ENCODE measurements at regions not wholly inside any gene's neighbourhood (a gene's known extent, or its start where the extent isn't known, plus 50 kb on each side); places are given as distances from the start of the nearest gene placed in this dataset.
"Not testable (repeated sequence)": the region's sequence is repeated elsewhere in the genome, so short reads cannot be mapped to it uniquely, and the experiment has no call there.

- no peak for TF ChIP-seq POLR2A (IDR thresholded peaks at IDR 0.05)
- TF ChIP-seq CTCF (IDR thresholded peaks at IDR 0.05) = no peak
- H3K36me3 ChIP-seq = no peaks in the 10 kb centered on the region
- no peak overlapping the region for H3K4me3 ChIP-seq
- DNase-seq = no peak
- 45% methylated on average over 2 of the region's 2 CpGs for WGBS (ENCODE audit: insufficient coverage, low coverage, low lambda C conversion rate, missing lambda C conversion rate)
- intact Hi-C loops (cut with DNase I) = no loop called here
- no peak for ATAC-seq
- H3K4me1 ChIP-seq = no peaks in the 10 kb centered on the region
- no peak overlapping the region for H3K27ac ChIP-seq
- no peaks in the 10 kb centered on the region for H3K9me3 ChIP-seq
- no peaks in the 10 kb centered on the region for H3K27me3 ChIP-seq
These were observed 90.1 kb downstream of the TMCO5A start for GRCh38 chr15:38024293-38025091.

GRCh38 chr15:38025656-38026055 is 91.2 kb downstream of the TMCO5A start:
- H3K36me3 ChIP-seq; H3K27ac ChIP-seq; H3K4me3 ChIP-seq; H3K27me3 ChIP-seq; DNase-seq; intact Hi-C loops (cut with DNase I); ATAC-seq; H3K4me1 ChIP-seq; H3K9me3 ChIP-seq: not testable (repeated sequence)
- 50% methylated on average over 1 of the region's 1 CpG for WGBS (ENCODE audit: insufficient coverage, low coverage, low lambda C conversion rate, missing lambda C conversion rate)

- no peak for DNase-seq
- 50% methylated on average over 2 of the region's 2 CpGs for WGBS (ENCODE audit: insufficient coverage, low coverage, low lambda C conversion rate, missing lambda C conversion rate)
- Histone ChIP-seq H3K4me3 (no peak overlapping the region), H3K4me1 (no peaks in the 10 kb centered on the region), H3K27ac (no peak overlapping the region), H3K9me3 (no peaks in the 10 kb centered on the region), H3K36me3 (no peaks in the 10 kb centered on the region), H3K27me3 (no peaks in the 10 kb centered on the region)
- ATAC-seq = no peak
- TF ChIP-seq CTCF (IDR thresholded peaks at IDR 0.05) = no peak
- no peak for TF ChIP-seq POLR2A (IDR thresholded peaks at IDR 0.05)
- intact Hi-C loops (cut with DNase I) = no loop called here
These were observed 94.4 kb downstream of the TMCO5A start for GRCh38 chr15:38028869-38029268.

GRCh38 chr15:38029736-38030135 is 95.3 kb downstream of the TMCO5A start:
- intact Hi-C loops (cut with DNase I) = no loop called here
- 29% methylated on average over 3 of the region's 3 CpGs for WGBS (ENCODE audit: insufficient coverage, low coverage, low lambda C conversion rate, missing lambda C conversion rate)
- ATAC-seq = peak in 1 of 4 donors; percentile 44
- Histone ChIP-seq H3K9me3 (no peaks in the 10 kb centered on the region), H3K4me3 (no peak overlapping the region), H3K36me3 (no peaks in the 10 kb centered on the region), H3K4me1 (no peaks in the 10 kb centered on the region), H3K27me3 (no peaks in the 10 kb centered on the region), H3K27ac (no peak overlapping the region)
- no peak for DNase-seq
- TF ChIP-seq POLR2A (IDR thresholded peaks at IDR 0.05) (no peak), CTCF (IDR thresholded peaks at IDR 0.05) (no peak)

GRCh38 chr15:38030609-38031008 is 96.2 kb downstream of the TMCO5A start:
- ATAC-seq = no peak
- Histone ChIP-seq H3K27me3 (no peaks in the 10 kb centered on the region), H3K4me3 (no peak overlapping the region), H3K36me3 (no peaks in the 10 kb centered on the region), H3K4me1 (no peaks in the 10 kb centered on the region), H3K9me3 (no peaks in the 10 kb centered on the region), H3K27ac (no peak overlapping the region)
- intact Hi-C loops (cut with DNase I) = no loop called here
- DNase-seq = no peak
- 58% methylated on average over 4 of the region's 4 CpGs for WGBS (ENCODE audit: insufficient coverage, low coverage, low lambda C conversion rate, missing lambda C conversion rate)
- TF ChIP-seq POLR2A (IDR thresholded peaks at IDR 0.05) (no peak), CTCF (IDR thresholded peaks at IDR 0.05) (no peak)
